ENCODE measurements at regions not wholly inside any gene's neighbourhood (a gene's known extent, or its start where the extent isn't known, plus 50 kb on each side); places are given as distances from the start of the nearest gene placed in this dataset.

DNA sequence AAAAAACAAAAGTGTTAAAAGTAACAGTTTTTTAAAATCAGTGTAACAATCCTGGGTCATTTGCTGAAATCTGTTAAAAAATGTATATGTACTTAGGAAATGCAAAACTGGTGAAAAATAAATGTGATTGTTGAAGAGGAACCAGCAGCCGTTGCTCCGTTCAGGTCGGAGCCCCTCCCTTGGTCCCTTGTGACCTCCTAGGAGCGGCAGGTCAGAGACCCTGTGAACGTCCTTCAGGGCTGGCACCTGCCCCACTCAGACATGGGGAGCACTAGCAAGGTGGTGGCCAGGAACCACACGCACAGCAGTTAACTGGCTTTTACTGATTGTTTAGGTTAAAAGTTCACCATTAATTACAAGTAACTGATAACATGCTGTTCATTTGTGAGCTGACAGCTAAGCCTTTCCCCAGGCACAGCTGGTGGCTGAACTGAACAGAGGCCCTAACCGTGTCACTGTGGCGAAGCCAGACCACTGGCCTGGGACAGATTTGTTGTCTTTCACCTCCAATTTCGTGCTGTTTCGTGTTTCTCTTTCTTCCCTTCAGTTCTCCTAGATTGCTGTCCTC, 159.2 kb upstream of the ALKAL2 start:
- DNase-seq (no peak), ATAC-seq (no peak)
- Histone ChIP-seq H3K27me3 (peaks cover 5% of the 10 kb centered on the region), H3K4me3 (no peak overlapping the region), H3K36me3 (no peaks in the 10 kb centered on the region), H3K4me1 (no peaks in the 10 kb centered on the region), H3K27ac (no peak overlapping the region), H3K9me3 (no peaks in the 10 kb centered on the region)
- intact Hi-C loops (cut with DNase I) = no loop called here
- TF ChIP-seq, protein P1, sequence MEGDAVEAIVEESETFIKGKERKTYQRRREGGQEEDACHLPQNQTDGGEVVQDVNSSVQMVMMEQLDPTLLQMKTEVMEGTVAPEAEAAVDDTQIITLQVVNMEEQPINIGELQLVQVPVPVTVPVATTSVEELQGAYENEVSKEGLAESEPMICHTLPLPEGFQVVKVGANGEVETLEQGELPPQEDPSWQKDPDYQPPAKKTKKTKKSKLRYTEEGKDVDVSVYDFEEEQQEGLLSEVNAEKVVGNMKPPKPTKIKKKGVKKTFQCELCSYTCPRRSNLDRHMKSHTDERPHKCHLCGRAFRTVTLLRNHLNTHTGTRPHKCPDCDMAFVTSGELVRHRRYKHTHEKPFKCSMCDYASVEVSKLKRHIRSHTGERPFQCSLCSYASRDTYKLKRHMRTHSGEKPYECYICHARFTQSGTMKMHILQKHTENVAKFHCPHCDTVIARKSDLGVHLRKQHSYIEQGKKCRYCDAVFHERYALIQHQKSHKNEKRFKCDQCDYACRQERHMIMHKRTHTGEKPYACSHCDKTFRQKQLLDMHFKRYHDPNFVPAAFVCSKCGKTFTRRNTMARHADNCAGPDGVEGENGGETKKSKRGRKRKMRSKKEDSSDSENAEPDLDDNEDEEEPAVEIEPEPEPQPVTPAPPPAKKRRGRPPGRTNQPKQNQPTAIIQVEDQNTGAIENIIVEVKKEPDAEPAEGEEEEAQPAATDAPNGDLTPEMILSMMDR (IDR thresholded peaks at IDR 0.05) = no peak

DNA sequence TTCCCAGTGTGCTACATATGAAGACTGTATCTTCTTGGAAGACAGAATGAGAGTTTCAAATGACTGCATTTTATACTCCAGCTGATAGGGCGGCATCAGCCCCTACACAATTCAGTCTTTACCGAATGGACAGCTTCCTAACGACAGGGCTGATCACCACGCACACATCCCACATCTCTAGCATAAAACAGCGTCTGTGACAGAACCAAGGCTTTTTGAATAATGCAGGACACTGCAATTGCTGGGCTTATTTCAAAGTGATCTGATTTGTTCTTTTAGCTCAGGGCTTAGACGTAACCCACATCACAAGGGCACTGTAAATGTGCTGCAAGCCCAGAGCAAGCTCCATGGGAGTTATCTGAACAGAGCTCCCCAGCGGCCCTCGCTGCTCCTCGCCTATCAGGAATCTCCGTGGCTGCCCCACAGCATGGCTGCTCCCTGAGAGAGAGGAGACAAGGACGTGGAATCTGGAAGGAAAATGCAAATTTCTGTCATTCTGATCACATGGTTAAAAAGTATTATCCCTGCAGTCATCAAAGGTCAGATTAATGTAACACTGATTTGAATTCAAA, 158.5 kb upstream of the ALKAL2 start:
- intact Hi-C loops (cut with DNase I) = no loop called here

DNA sequence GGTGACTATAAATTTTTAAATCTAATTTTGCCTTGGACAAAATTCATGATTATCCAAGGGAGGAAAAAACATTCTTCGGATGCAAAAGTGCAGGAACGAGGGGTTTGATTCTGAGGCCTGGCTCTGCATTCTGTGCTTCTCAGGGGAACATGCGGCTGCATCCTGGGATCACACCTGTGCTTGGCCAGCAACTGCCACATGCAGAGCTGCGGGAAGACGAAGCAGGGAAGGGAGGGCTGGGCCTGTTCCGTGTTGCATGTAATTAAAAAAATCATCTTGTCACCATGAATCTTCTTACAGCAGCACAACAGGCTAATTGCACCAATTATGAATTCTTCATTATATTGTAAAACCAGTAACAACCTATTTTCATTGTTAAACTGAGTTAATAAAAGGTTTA, 158.0 kb upstream of the ALKAL2 start:
- ATAC-seq (no peak), DNase-seq (no peak)
- H3K36me3 ChIP-seq = no peaks in the 10 kb centered on the region
- peaks cover 3% of the 10 kb centered on the region for H3K4me1 ChIP-seq
- H3K4me3 ChIP-seq = no peak overlapping the region
- intact Hi-C loops (cut with DNase I) = no loop called here
- TF ChIP-seq, protein P1 (IDR thresholded peaks at IDR 0.05) = no peak
- H3K27me3 ChIP-seq = peaks cover 5% of the 10 kb centered on the region
- H3K9me3 ChIP-seq = no peaks in the 10 kb centered on the region
- no peak overlapping the region for H3K27ac ChIP-seq

More for the DNA sequence above, 158.5 kb upstream of the ALKAL2 start:
- H3K9me3 ChIP-seq = no peaks in the 10 kb centered on the region
- no peaks in the 10 kb centered on the region for H3K36me3 ChIP-seq
- TF ChIP-seq, protein P1 (IDR thresholded peaks at IDR 0.05) = no peak
- no peak overlapping the region for H3K4me3 ChIP-seq
- ATAC-seq (no peak), DNase-seq (no peak)
- H3K27me3 ChIP-seq = peaks cover 5% of the 10 kb centered on the region
- no peak overlapping the region for H3K27ac ChIP-seq
- no peaks in the 10 kb centered on the region for H3K4me1 ChIP-seq

DNA sequence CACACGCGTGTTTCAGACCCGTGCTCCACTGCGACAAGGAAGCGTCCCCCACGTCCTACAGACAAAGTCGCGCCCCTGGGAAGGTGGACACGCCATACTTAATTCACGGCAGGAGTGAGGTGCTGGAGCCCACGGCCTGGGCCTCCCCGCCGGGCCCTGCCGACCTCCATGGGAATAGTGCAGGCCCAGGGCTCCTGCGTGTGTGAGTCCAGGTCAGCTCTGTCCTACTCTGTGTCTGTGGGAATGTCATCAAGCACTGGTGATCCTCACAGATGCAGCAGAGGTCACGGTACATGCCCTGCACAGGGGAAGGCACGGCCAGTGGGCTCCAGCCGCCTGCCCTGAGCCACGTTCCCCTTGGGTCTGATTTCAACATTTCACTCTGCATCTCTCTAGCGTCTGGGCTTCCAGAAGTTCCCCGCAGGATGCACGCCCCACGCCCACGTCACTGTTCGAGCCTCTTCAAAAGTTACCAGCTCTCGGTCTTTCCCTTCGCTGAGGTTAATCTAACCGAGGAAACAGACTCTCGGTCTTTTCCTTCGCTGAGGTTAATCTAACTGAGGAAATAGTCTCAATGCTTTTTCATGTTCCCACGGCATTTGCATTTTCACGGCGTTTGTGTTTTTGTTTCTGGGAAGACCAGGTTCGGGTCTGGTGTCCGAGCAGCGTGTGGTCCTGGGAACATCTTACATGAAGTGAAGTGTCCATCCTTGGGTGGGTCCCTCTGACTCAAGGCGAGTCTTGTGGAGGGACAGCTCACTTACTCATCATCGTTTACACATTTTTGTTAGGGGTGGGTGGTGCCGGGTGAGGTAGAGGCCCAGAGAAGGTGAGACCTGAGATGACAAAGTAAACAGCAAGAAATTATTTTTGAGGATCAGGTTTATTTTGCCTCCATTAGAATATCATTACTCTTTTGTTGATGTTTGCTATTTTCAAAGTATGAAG, 157.3 kb upstream of the ALKAL2 start:
- no peak overlapping the region for H3K4me3 ChIP-seq
- H3K4me1 ChIP-seq = peaks cover 6% of the 10 kb centered on the region
- H3K36me3 ChIP-seq = no peaks in the 10 kb centered on the region
- DNase-seq (no peak), ATAC-seq (no peak)
- H3K27ac ChIP-seq = no peak overlapping the region
- no peaks in the 10 kb centered on the region for H3K9me3 ChIP-seq
- TF ChIP-seq, protein P1 (IDR thresholded peaks at IDR 0.05) = no peak
- intact Hi-C loops (cut with DNase I) = no loop called here
- peaks cover 5% of the 10 kb centered on the region for H3K27me3 ChIP-seq

DNA sequence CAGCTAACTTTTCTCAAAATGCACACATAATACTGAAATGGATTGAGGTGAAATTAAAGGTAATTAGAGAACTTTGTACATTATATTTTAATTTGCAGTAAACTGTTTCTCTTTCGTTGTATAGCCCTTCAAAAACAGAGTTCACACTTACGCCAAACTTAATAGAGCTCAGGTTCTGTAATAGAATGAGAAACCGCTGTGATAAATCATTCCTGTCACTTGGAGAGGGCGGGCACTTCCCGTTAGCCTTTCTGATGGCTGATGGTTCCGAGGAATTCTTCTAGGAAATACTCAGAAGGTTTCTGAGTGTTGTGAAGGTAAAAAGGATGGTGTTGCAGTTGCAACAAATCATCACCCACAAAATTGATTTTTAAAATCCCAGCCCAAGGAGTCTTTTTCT, 155.8 kb upstream of the ALKAL2 start:
- Histone ChIP-seq H3K4me3 (no peak overlapping the region), H3K36me3 (no peaks in the 10 kb centered on the region), H3K27ac (no peak overlapping the region), H3K9me3 (no peaks in the 10 kb centered on the region), H3K27me3 (peaks cover 5% of the 10 kb centered on the region), H3K4me1 (peaks cover 6% of the 10 kb centered on the region)
- ATAC-seq = no peak
- DNase-seq = no peak
- TF ChIP-seq, protein P1 (IDR thresholded peaks at IDR 0.05) = no peak
- intact Hi-C loops (cut with DNase I) = no loop called here

Measured in upper lobe of right lung (tissue), 1 donor.